IMR-90 (cell line): ENCODE measurements at regions not wholly inside any gene's neighbourhood (a gene's known extent, or its start where the extent isn't known, plus 50 kb on each side); places are given as distances from the start of the nearest gene placed in this dataset.

Source experiments
- ATAC-seq: fragments of 200-7000 bp; cut with Tn5 transposase; 2 replicates; pipeline ENCODE4 v1.9.1; 2020; ENCODE audit warnings: low read depth, mild to moderate bottlenecking, moderate library complexity
- BruUV-seq: library from RNA; stranded (reverse); fragments of 400-500 nt; replicated peaks from 2 replicates; lab custom pipeline; 2021; lab: Mats Ljungman, UMichigan
- CTCF ChIA-PET: fragments of 300-600 bp; formaldehyde crosslinking; extraction: SDS; loops from one replicate; lab custom pipeline; 2021; ENCODE audit warnings: antibody characterized with exemption; lab: Yijun Ruan, JAX
- POLR2A ChIA-PET: fragments of 300-600 bp; sonication (Branson Sonifier 250); formaldehyde crosslinking; loops from one replicate; lab custom pipeline; 2022; ENCODE audit warnings: antibody characterized with exemption; ENCODE audit not compliant: unreplicated experiment; lab: Charles Lee
- DNase-seq: peaks from one replicate; pipeline ENCODE4 v3.0.0; 2013
- H2AFZ ChIP-seq: replicated peaks from 2 replicates; pipeline ENCODE3; 2013; ENCODE audit warnings: low read length, mild to moderate bottlenecking; ENCODE audit not compliant: poor library complexity
- H2AK5ac ChIP-seq: 2 replicates; pipeline ENCODE4 v1.6.1; 2013; ENCODE audit warnings: low read depth, low read length, inconsistent platforms
- H2AK9ac ChIP-seq: replicated peaks from 2 replicates; pipeline ENCODE3; 2013; ENCODE audit warnings: mild to moderate bottlenecking, low read depth, low read length, moderate library complexity; ENCODE audit not compliant: poor library complexity
- H2BK120ac ChIP-seq: 2 replicates; pipeline ENCODE4 v1.6.1; 2013; ENCODE audit warnings: low read depth, low read length, inconsistent platforms
- H2BK15ac ChIP-seq: 3 replicates; pipeline ENCODE4 v1.6.1; 2013; ENCODE audit warnings: low read depth, low read length, inconsistent platforms
- H2BK20ac ChIP-seq: 2 replicates; pipeline ENCODE4 v1.6.1; 2013; ENCODE audit warnings: low read depth, mild to moderate bottlenecking, inconsistent platforms, low read length, moderate library complexity
- H2BK5ac ChIP-seq: 2 replicates; pipeline ENCODE4 v1.6.1; 2013; ENCODE audit warnings: mild to moderate bottlenecking, low read depth, low read length, inconsistent platforms; ENCODE audit not compliant: poor library complexity, severe bottlenecking
- H3K14ac ChIP-seq: replicated peaks from 2 replicates; pipeline ENCODE4 v1.6.1; 2013; ENCODE audit warnings: low read depth, low read length, inconsistent platforms
- H3K18ac ChIP-seq: 2 replicates; pipeline ENCODE4 v1.6.1; 2013; ENCODE audit warnings: low read depth, low read length, control low read depth
- H3K23ac ChIP-seq: 2 replicates; pipeline ENCODE4 v1.6.1; 2013; ENCODE audit warnings: low read depth, low read length, inconsistent platforms
- H3K27ac ChIP-seq: 2 replicates; pipeline ENCODE4 v1.5.1; 2013; ENCODE audit warnings: mild to moderate bottlenecking, control low read depth, low read length; ENCODE audit not compliant: insufficient read depth
- H3K27me3 ChIP-seq: 2 replicates; pipeline ENCODE4 v1.6.1; 2013; ENCODE audit warnings: low read length; ENCODE audit not compliant: control insufficient read depth, insufficient read depth
- H3K36me3 ChIP-seq: 2 replicates; pipeline ENCODE4 v1.6.1; 2013; ENCODE audit warnings: low read length, mixed read lengths; ENCODE audit not compliant: control insufficient read depth, insufficient read depth
- H3K4ac ChIP-seq: 2 replicates; pipeline ENCODE4 v1.6.1; 2013; ENCODE audit warnings: low read depth, low read length, inconsistent platforms
- H3K4me1 ChIP-seq: 2 replicates; pipeline ENCODE4 v1.6.1; 2013; ENCODE audit warnings: low read length, mixed read lengths; ENCODE audit not compliant: control insufficient read depth, insufficient read depth
- H3K4me2 ChIP-seq: 2 replicates; pipeline ENCODE4 v1.6.1; 2013; ENCODE audit warnings: low read depth, mild to moderate bottlenecking, control low read depth, low read length, moderate library complexity
- H3K4me3 ChIP-seq: 2 replicates; pipeline ENCODE4 v1.5.1; 2013; ENCODE audit warnings: low read depth, mild to moderate bottlenecking, control low read depth, low read length, moderate library complexity; ENCODE audit not compliant: insufficient read depth
- H3K56ac ChIP-seq: 2 replicates; pipeline ENCODE4 v1.6.1; 2013; ENCODE audit warnings: low read length, inconsistent platforms; ENCODE audit not compliant: insufficient read depth; ENCODE audit errors: extremely low read depth
- H3K79me1 ChIP-seq, 2 experiments: 2 replicates each; pipeline ENCODE4 v1.6.1; 2013; ENCODE audit warnings: low read length in 2 of 2, inconsistent platforms in 1 of 2, low read depth in 1 of 2
- H3K9ac ChIP-seq: 2 replicates; pipeline ENCODE4 v1.6.1; 2013; ENCODE audit warnings: low read depth, low read length, control low read depth
- H3K9me1 ChIP-seq: 2 replicates; pipeline ENCODE4 v1.6.1; 2013; ENCODE audit warnings: low read length, inconsistent platforms; ENCODE audit not compliant: insufficient read depth
- H3K9me3 ChIP-seq: 2 replicates; pipeline ENCODE4 v1.6.1; 2013; ENCODE audit warnings: low read length; ENCODE audit not compliant: control insufficient read depth, insufficient read depth
- H4K20me1 ChIP-seq: 2 replicates; pipeline ENCODE4 v1.6.1; 2013; ENCODE audit warnings: low read length, inconsistent platforms; ENCODE audit not compliant: insufficient read depth
- H4K5ac ChIP-seq: 2 replicates; pipeline ENCODE4 v1.6.1; 2013; ENCODE audit warnings: mild to moderate bottlenecking, low read depth, low read length, control low read depth
- H4K8ac ChIP-seq, 2 experiments: 2 replicates each; pipeline ENCODE4 v1.6.1; 2013; ENCODE audit warnings: low read depth in 2 of 2, low read length in 2 of 2, control low read depth in 1 of 2, inconsistent platforms in 1 of 2
- H4K91ac ChIP-seq: 2 replicates; pipeline ENCODE4 v1.6.1; 2013; ENCODE audit warnings: low read depth, low read length, inconsistent platforms; ENCODE audit not compliant: insufficient read depth
- BHLHE40 ChIP-seq: fragments of 150-350 bp; IDR thresholded peaks from 2 replicates; pipeline ENCODE4 v1.6.1; 2016; ENCODE audit warnings: mild to moderate bottlenecking, low read depth, low read length
- CEBPB ChIP-seq: IDR thresholded peaks from 2 replicates; pipeline ENCODE4 v1.6.1; 2012; ENCODE audit warnings: low read depth, low read length, improper control_type of control experiment
- CHD1 ChIP-seq: IDR thresholded peaks from 2 replicates; pipeline ENCODE4 v1.6.1; 2012; ENCODE audit warnings: low read depth, low read length, improper control_type of control experiment
- FOS ChIP-seq: fragments of 150-350 bp; IDR thresholded peaks from 2 replicates; pipeline ENCODE4 v1.6.1; 2016; ENCODE audit warnings: low read depth, low read length
- MAFK ChIP-seq: IDR thresholded peaks from 2 replicates; pipeline ENCODE4 v1.6.1; 2012; ENCODE audit warnings: low read depth, low read length, improper control_type of control experiment
- MAZ ChIP-seq: IDR thresholded peaks from 2 replicates; pipeline ENCODE4 v1.6.1; 2012; ENCODE audit warnings: low read depth, mild to moderate bottlenecking, low read length, improper control_type of control experiment, moderate library complexity, borderline replicate concordance
- MXI1 ChIP-seq: IDR thresholded peaks from 2 replicates; pipeline ENCODE4 v1.6.1; 2012; ENCODE audit warnings: low read depth, mild to moderate bottlenecking, low read length, moderate library complexity, borderline replicate concordance
- NFE2L2 ChIP-seq: fragments of 150-350 bp; IDR thresholded peaks from 2 replicates; pipeline ENCODE4 v1.6.1; 2016; ENCODE audit warnings: low read depth, mild to moderate bottlenecking, low read length
- POLR2A ChIP-seq: IDR thresholded peaks from 2 replicates; pipeline ENCODE4 v1.6.1; 2012; ENCODE audit warnings: mild to moderate bottlenecking, low read depth, low read length
- RAD21 ChIP-seq: IDR thresholded peaks from 2 replicates; pipeline ENCODE4 v1.6.1; 2012; ENCODE audit warnings: low read length, improper control_type of control experiment
- RCOR1 ChIP-seq: IDR thresholded peaks from 2 replicates; pipeline ENCODE4 v1.6.1; 2012; ENCODE audit warnings: mild to moderate bottlenecking, low read length, improper control_type of control experiment; ENCODE audit not compliant: insufficient replicate concordance
- RFX5 ChIP-seq: IDR thresholded peaks from 2 replicates; pipeline ENCODE4 v1.8.0; 2012; ENCODE audit warnings: low read depth, mild to moderate bottlenecking, low read length, moderate library complexity
- SMC3 ChIP-seq: fragments of 150-350 bp; IDR thresholded peaks from 2 replicates; pipeline ENCODE4 v1.6.1; 2016; ENCODE audit warnings: low read depth, mild to moderate bottlenecking, antibody characterized with exemption, low read length, moderate library complexity
- WGBS, 2 experiments: methylation state at CpG; one replicate each; pipeline versions ENCODE4 v1.1.5 to v1.1.7; 2013; ENCODE audit warnings: missing lambda C conversion rate in 2 of 2; ENCODE audit not compliant: insufficient read length in 1 of 2; ENCODE audit errors: extremely low coverage in 2 of 2; 5-methylcytosine and 5-hydroxymethylcytosine counted together
- dilution Hi-C: fragments of 300-500 bp; cut with HindIII; formaldehyde crosslinking; loops from one replicate; pipeline ENCODE4 v1.14.3; 2018; ENCODE audit warnings: low sequenced_read_pairs; ENCODE audit not compliant: unreplicated experiment
- in situ Hi-C: fragments of 300-500 bp; cut with MboI; formaldehyde crosslinking; loops from 3 replicates; pipeline ENCODE4 v1.14.3; 2019; ENCODE audit warnings: low sequenced_read_pairs, inconsistent platforms, mixed read lengths
- intact Hi-C: fragments of 100-400 bp; cut with micrococcal nuclease; formaldehyde crosslinking; loops from 2 replicates; pipeline ENCODE4 v1.10.0; 2022
- TF ChIP-seq, protein P1 (sequence below): conservative IDR thresholded peaks from 2 replicates; pipeline ENCODE4 v1.5.1; 2012; ENCODE audit warnings: mild to moderate bottlenecking, low read depth, low read length, improper control_type of control experiment
- TF ChIP-seq, protein P2 (sequence below): fragments of 150-350 bp; IDR thresholded peaks from 2 replicates; pipeline ENCODE4 v1.6.1; 2017; ENCODE audit warnings: mild to moderate bottlenecking, antibody characterized with exemption, low read length, low read depth
- TF ChIP-seq, protein P3 (sequence below): fragments of 150-350 bp; IDR thresholded peaks from 2 replicates; pipeline ENCODE4 v1.6.1; 2016; ENCODE audit warnings: low read depth, mild to moderate bottlenecking, low read length, moderate library complexity, borderline replicate concordance

DNA sequence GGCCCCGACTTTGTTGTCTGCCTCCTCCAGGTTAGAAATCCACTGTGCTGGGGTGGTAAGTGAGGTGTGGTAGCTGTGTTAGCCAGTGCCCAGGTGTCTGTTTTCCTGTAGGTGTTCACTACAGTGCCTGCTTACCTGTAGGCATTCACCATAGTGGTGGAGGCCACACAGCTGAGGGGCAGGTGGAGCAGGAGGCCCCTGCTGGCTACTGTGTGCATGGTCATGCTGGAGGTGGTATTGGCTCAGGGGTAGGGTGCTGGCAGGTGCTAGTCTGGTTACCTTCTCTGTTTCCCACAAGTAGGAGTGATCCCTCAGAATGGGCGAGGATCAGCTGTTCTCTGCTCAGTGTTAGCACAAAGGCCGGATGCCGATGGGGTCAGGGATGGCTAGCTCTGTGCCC lies 217.3 kb downstream of the SYT10 start:
- Histone ChIP-seq H3K27ac (no peak overlapping the region), H2AK5ac (no peak overlapping the region), H3K9me3 (peaks cover 14% of the 10 kb centered on the region; the same call in 1 of the 2 replicates), H4K20me1 (no peaks in the 10 kb centered on the region), H2AK9ac (no peak overlapping the region), H3K23ac (no peak overlapping the region), H3K9me1 (no peaks in the 10 kb centered on the region), H2BK120ac (no peak overlapping the region), H3K9ac (no peak overlapping the region), H3K4me1 (no peaks in the 10 kb centered on the region), H3K56ac (no peak overlapping the region), H2BK15ac (no peak overlapping the region), H3K4me2 (no peak overlapping the region), H3K18ac (no peak overlapping the region), H3K79me1 (no peaks in the 10 kb centered on the region), H2AFZ (no peak overlapping the region), H2BK20ac (no peak overlapping the region), H3K4me3 (no peak overlapping the region), H3K36me3 (no peaks in the 10 kb centered on the region), H4K5ac (no peak overlapping the region), H4K91ac (no peak overlapping the region), H3K4ac (no peak overlapping the region), H2BK5ac (no peak overlapping the region), H4K8ac (no peak overlapping the region), H3K27me3 (no peaks in the 10 kb centered on the region), H3K14ac (no peak overlapping the region)
- BruUV-seq: no TSS peak
- ATAC-seq: no peak
- dilution Hi-C loops: no loop called here
- 17% methylated on average over 1 of the region's 4 CpGs; no CpG with 5 or more reads in 1 of the 2 experiments for WGBS, 2 experiments
- ChIA-PET POLR2A (no interaction called here), CTCF (no interaction called here)
- TF ChIP-seq MAFK (no peak), SMC3 (no peak), CHD1 (no peak), MAZ (no peak), RAD21 (no peak), FOS (no peak), NFE2L2 (no peak), MXI1 (no peak), POLR2A (no peak), RFX5 (no peak), BHLHE40 (no peak), CEBPB (no peak), RCOR1 (no peak)
- TF ChIP-seq, protein P1, sequence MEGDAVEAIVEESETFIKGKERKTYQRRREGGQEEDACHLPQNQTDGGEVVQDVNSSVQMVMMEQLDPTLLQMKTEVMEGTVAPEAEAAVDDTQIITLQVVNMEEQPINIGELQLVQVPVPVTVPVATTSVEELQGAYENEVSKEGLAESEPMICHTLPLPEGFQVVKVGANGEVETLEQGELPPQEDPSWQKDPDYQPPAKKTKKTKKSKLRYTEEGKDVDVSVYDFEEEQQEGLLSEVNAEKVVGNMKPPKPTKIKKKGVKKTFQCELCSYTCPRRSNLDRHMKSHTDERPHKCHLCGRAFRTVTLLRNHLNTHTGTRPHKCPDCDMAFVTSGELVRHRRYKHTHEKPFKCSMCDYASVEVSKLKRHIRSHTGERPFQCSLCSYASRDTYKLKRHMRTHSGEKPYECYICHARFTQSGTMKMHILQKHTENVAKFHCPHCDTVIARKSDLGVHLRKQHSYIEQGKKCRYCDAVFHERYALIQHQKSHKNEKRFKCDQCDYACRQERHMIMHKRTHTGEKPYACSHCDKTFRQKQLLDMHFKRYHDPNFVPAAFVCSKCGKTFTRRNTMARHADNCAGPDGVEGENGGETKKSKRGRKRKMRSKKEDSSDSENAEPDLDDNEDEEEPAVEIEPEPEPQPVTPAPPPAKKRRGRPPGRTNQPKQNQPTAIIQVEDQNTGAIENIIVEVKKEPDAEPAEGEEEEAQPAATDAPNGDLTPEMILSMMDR: no peak
- TF ChIP-seq, protein P2, sequence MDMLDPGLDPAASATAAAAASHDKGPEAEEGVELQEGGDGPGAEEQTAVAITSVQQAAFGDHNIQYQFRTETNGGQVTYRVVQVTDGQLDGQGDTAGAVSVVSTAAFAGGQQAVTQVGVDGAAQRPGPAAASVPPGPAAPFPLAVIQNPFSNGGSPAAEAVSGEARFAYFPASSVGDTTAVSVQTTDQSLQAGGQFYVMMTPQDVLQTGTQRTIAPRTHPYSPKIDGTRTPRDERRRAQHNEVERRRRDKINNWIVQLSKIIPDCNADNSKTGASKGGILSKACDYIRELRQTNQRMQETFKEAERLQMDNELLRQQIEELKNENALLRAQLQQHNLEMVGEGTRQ: no peak
- TF ChIP-seq, protein P3, sequence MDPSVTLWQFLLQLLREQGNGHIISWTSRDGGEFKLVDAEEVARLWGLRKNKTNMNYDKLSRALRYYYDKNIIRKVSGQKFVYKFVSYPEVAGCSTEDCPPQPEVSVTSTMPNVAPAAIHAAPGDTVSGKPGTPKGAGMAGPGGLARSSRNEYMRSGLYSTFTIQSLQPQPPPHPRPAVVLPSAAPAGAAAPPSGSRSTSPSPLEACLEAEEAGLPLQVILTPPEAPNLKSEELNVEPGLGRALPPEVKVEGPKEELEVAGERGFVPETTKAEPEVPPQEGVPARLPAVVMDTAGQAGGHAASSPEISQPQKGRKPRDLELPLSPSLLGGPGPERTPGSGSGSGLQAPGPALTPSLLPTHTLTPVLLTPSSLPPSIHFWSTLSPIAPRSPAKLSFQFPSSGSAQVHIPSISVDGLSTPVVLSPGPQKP: no peak
- in situ Hi-C loops: no loop called here
- intact Hi-C loops: no loop called here
- DNase-seq: no peak
